ENCODE measurements at regions not wholly inside any gene's neighbourhood (a gene's known extent, or its start where the extent isn't known, plus 50 kb on each side); places are given as distances from the start of the nearest gene placed in this dataset.

- H3K9ac ChIP-seq (ENCODE audit: insufficient read depth in 1 of 2, low read depth in 2 of 2, low read length in 2 of 2), result no peak overlapping the region
- H3K9me1 ChIP-seq (ENCODE audit: control insufficient read depth, insufficient read depth, low read length), result no peaks in the 10 kb centered on the region
- H4K20me1 ChIP-seq (replicated peaks; ENCODE audit: control insufficient read depth, insufficient read depth, low read length), result no peaks in the 10 kb centered on the region
- ChIA-PET POLR2A (no interaction called here), CTCF (ENCODE audit: low intra/inter-chr PET ratio) (no interaction called here)
- H3K4me3 ChIP-seq, result no peak overlapping the region
- no peaks in the 10 kb centered on the region for H3K79me2 ChIP-seq (ENCODE audit: control insufficient read depth, insufficient read depth, low read length)
- WGBS (ENCODE audit: insufficient coverage, low coverage, missing lambda C conversion rate), result 6% methylated on average over 8 of the region's 8 CpGs
- H3K36me3 ChIP-seq (ENCODE audit: control insufficient read depth, insufficient read depth, low read length), result no peaks in the 10 kb centered on the region
- in situ Hi-C loops (cut with MboI) (no loop called here), intact Hi-C loops (cut with micrococcal nuclease) (no loop called here)
- ATAC-seq (no peak), FAIRE-seq (no peak), DNase-seq (ENCODE audit: extremely low read depth in 1 of 4, low spot score in 3 of 4) (no peak)
- H3K9me3 ChIP-seq (replicated peaks; ENCODE audit: control insufficient read depth, insufficient read depth, low read depth, low read length), result no peaks in the 10 kb centered on the region
- BruUV-seq (replicated peaks), result no TSS peak
- no peak overlapping the region for H2AFZ ChIP-seq (ENCODE audit: low read depth, low read length)
- TF ChIP-seq ZNF778 (CRISPR knock-in tag; IDR thresholded peaks at IDR 0.05), result no peak
- TF ChIP-seq, protein P1, sequence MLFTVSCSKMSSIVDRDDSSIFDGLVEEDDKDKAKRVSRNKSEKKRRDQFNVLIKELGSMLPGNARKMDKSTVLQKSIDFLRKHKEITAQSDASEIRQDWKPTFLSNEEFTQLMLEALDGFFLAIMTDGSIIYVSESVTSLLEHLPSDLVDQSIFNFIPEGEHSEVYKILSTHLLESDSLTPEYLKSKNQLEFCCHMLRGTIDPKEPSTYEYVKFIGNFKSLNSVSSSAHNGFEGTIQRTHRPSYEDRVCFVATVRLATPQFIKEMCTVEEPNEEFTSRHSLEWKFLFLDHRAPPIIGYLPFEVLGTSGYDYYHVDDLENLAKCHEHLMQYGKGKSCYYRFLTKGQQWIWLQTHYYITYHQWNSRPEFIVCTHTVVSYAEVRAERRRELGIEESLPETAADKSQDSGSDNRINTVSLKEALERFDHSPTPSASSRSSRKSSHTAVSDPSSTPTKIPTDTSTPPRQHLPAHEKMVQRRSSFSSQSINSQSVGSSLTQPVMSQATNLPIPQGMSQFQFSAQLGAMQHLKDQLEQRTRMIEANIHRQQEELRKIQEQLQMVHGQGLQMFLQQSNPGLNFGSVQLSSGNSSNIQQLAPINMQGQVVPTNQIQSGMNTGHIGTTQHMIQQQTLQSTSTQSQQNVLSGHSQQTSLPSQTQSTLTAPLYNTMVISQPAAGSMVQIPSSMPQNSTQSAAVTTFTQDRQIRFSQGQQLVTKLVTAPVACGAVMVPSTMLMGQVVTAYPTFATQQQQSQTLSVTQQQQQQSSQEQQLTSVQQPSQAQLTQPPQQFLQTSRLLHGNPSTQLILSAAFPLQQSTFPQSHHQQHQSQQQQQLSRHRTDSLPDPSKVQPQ (CRISPR knock-in tag; IDR thresholded peaks at IDR 0.05; ENCODE audit: borderline replicate concordance), result no peak
- peaks cover 0 to 9% of the 10 kb centered on the region in 2 experiments; a peak in 3 of 5 replicates for H3K27me3 ChIP-seq (ENCODE audit: control insufficient read depth in 2 of 2, insufficient read depth in 2 of 2, low read length in 2 of 2)
- no peaks in the 10 kb centered on the region for H3K4me1 ChIP-seq (replicated peaks in 1 of 2; ENCODE audit: control insufficient read depth in 2 of 2, insufficient read depth in 2 of 2, low read length in 2 of 2)
- no peak overlapping the region for H3K4me2 ChIP-seq (ENCODE audit: insufficient read depth, low read length)
- H3K27ac ChIP-seq (ENCODE audit: extremely low read depth, low read depth, low read length), result no peak overlapping the region
Measured at GRCh38 chr1:200248541-200248940, 161.3 kb downstream of the ZNF281 start.

DNA sequence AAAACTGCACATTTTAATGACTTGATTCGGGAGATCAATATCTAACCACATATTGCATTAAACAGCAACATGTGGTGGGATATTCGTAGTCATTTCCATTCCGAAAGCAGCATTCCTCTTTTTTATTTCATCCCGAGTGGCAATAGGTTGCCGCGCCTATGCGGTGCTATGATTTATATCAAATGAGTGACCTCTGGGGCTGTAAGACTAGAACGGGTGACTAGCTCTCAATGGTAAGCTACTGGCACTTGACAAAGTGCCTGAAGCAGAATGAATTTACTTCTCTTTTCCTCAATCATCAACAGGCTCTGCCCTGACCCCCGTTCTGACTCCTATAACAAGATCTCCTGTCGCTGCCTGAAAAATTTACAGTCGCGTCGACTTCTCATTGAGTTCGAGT, 162.3 kb downstream of the ZNF281 start:
- Histone ChIP-seq H3K9me1 (ENCODE audit: control insufficient read depth, insufficient read depth, low read length) (no peaks in the 10 kb centered on the region), H3K4me3 (no peak overlapping the region), H3K9ac (ENCODE audit: insufficient read depth in 1 of 2, low read depth in 2 of 2, low read length in 2 of 2) (no peak overlapping the region), H3K9me3 (replicated peaks; ENCODE audit: control insufficient read depth, insufficient read depth, low read depth, low read length) (no peaks in the 10 kb centered on the region), H3K4me2 (ENCODE audit: insufficient read depth, low read length) (no peak overlapping the region), H4K20me1 (replicated peaks; ENCODE audit: control insufficient read depth, insufficient read depth, low read length) (no peaks in the 10 kb centered on the region), H3K27ac (ENCODE audit: extremely low read depth, low read depth, low read length) (no peak overlapping the region), H3K79me2 (ENCODE audit: control insufficient read depth, insufficient read depth, low read length) (no peaks in the 10 kb centered on the region), H3K36me3 (ENCODE audit: control insufficient read depth, insufficient read depth, low read length) (no peaks in the 10 kb centered on the region), H3K4me1 (replicated peaks in 1 of 2; ENCODE audit: control insufficient read depth in 2 of 2, insufficient read depth in 2 of 2, low read length in 2 of 2) (no peaks in the 10 kb centered on the region; a peak in 1 of 5 replicates), H3K27me3 (ENCODE audit: control insufficient read depth in 2 of 2, insufficient read depth in 2 of 2, low read length in 2 of 2) (peaks cover 0 to 9% of the 10 kb centered on the region in 2 experiments; a peak in 3 of 5 replicates), H2AFZ (ENCODE audit: low read depth, low read length) (no peak overlapping the region)
- TF ChIP-seq L3MBTL2 (IDR thresholded peaks at IDR 0.05) (no peak), ZNF699 (CRISPR knock-in tag; IDR thresholded peaks at IDR 0.05; ENCODE audit: insufficient replicate concordance) (no peak)
- no peak for ATAC-seq
- FAIRE-seq, result no peak
- ChIA-PET CTCF (ENCODE audit: low intra/inter-chr PET ratio) (no interaction called here), POLR2A (interaction anchor here (0.9 kb wide), 1 partner anchor 267 kb away, joined by 3 read pairs; no protein-coding TSS in a partner anchor)
- in situ Hi-C loops (cut with MboI), result no loop called here
- no TSS peak for BruUV-seq (replicated peaks)
- intact Hi-C loops (cut with micrococcal nuclease), result no loop called here
- DNase-seq (ENCODE audit: extremely low read depth in 1 of 4, low spot score in 3 of 4), result no peak
- WGBS (ENCODE audit: insufficient coverage, low coverage, missing lambda C conversion rate), result 33% methylated on average over 14 of the region's 14 CpGs
